Omental fat pad (tissue), 3 donors: ENCODE measurements at regions not wholly inside any gene's neighbourhood (a gene's known extent, or its start where the extent isn't known, plus 50 kb on each side); places are given as distances from the start of the nearest gene placed in this dataset.
"Not testable (repeated sequence)": the region's sequence is repeated elsewhere in the genome, so short reads cannot be mapped to it uniquely, and the experiment has no call there.

Source experiments
- ATAC-seq: fragments of 150-250 bp; one replicate; pipeline ENCODE4 v1.9.1; 2016; ENCODE audit warnings: mild to moderate bottlenecking, moderate library complexity; ENCODE audit not compliant: low FRiP score
- DNase-seq: peaks from one replicate; pipeline ENCODE4 v3.0.0-alpha.2; 2019; ENCODE audit warnings: low spot score
- TF ChIP-seq, protein P1 (sequence below), 3 donors: fragments of 450-650 bp; IDR thresholded peaks; one replicate each; pipeline ENCODE4 v1.5.1; 2016 to 2017; ENCODE audit warnings: antibody characterized with exemption in 3 of 3, mild to moderate bottlenecking in 3 of 3, moderate library complexity in 2 of 3

DNA sequence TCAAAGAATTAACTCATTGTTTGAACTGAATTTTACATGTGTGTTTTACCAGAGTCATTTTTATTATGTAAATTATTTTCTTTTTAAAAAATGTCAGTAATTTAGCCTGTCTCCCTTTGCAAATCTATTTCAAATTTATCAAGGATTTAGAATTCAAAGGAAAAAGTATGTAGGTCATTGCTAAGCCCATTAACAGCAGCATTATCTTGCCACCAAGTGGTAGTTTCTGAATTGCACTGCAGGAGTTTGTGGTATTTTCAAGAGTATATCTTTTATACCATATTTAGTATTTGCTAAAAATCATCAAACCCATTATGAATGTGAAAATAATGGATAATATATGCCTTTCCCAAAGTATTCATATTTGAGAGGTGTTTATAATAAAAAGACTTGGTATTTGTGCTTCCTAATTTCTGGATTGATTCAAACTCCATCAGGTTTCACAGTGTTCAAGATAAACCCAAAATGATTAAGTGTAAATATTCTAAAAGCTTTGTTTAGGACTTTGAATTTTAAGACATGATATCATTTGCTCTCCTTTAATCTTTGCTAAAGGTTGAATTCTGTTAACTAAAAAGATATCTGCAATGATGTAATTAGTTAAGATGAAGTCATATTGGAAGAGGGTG is 711.4 kb downstream of the FSCB start:
- TF ChIP-seq, protein P1, sequence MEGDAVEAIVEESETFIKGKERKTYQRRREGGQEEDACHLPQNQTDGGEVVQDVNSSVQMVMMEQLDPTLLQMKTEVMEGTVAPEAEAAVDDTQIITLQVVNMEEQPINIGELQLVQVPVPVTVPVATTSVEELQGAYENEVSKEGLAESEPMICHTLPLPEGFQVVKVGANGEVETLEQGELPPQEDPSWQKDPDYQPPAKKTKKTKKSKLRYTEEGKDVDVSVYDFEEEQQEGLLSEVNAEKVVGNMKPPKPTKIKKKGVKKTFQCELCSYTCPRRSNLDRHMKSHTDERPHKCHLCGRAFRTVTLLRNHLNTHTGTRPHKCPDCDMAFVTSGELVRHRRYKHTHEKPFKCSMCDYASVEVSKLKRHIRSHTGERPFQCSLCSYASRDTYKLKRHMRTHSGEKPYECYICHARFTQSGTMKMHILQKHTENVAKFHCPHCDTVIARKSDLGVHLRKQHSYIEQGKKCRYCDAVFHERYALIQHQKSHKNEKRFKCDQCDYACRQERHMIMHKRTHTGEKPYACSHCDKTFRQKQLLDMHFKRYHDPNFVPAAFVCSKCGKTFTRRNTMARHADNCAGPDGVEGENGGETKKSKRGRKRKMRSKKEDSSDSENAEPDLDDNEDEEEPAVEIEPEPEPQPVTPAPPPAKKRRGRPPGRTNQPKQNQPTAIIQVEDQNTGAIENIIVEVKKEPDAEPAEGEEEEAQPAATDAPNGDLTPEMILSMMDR (IDR thresholded peaks at IDR 0.05), result no peak
- no peak for ATAC-seq

DNA sequence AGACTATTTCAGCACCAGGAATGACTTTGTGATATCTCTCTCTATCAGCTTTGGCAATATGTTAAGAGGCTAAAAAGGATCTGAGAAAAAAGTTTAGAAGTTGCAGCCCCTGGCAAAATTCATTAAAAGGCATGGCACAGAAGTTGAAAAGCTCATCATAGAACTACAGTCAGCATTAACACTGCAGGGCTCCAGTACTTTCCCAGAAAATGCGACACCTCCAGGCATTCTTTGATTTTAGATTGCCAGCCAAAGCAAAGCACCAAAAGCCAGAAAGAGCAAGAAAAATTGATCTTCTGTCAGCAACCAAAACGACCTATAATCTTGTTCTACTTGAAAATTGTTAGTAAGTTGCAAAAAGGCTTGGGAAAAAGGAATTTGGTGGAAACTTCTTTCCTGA is 713.5 kb downstream of the FSCB start:
- TF ChIP-seq, protein P1 (IDR thresholded peaks at IDR 0.05), result no peak
- DNase-seq (no peak), ATAC-seq (no peak)

More for the DNA sequence above, 711.4 kb downstream of the FSCB start:
- DNase-seq, result no peak

DNA sequence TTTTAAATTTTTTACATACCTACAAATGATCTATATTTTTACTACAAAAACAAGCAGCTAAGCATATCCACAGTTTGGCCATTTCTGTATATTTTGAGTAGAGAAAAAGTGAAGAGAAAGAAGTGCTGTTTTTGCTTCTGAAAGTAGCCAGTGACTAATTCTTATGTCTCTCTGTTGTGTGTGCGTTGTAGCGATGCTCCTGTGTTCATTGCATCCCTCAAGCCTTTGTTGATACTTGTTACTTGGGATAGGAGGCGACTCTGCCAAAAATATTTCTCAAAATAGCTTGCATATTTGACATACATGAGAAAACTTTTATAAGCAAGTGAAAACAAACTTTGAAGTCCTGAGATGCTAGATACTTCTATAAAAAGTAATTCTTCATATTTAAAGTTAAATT is 714.1 kb downstream of the FSCB start:
- ATAC-seq, result no peak
- TF ChIP-seq, protein P1 (IDR thresholded peaks at IDR 0.05), result no peak

DNA sequence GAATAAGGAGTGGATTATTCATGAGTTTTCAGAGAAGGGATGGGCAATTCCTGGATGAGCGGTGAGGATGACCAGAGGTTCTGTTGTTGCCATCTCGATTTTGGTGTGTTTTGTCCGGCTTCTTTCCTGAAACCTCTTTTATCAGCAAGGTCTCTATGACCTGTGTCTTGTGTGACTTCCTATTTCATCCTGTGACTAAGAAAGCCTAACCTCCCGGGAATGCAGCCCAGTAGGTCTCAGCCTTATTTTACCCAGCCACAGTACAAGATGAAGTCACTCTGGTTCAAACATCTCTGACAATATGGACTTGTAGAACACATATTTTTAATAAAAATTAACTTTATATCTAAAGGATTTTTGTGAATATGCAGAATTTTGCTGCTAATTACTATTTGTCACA is 716.4 kb downstream of the FSCB start:
- DNase-seq (no peak), ATAC-seq (no peak)
- TF ChIP-seq, protein P1 (IDR thresholded peaks at IDR 0.05), result no peak

More for the DNA sequence above, 714.1 kb downstream of the FSCB start:
- DNase-seq, result no peak

DNA sequence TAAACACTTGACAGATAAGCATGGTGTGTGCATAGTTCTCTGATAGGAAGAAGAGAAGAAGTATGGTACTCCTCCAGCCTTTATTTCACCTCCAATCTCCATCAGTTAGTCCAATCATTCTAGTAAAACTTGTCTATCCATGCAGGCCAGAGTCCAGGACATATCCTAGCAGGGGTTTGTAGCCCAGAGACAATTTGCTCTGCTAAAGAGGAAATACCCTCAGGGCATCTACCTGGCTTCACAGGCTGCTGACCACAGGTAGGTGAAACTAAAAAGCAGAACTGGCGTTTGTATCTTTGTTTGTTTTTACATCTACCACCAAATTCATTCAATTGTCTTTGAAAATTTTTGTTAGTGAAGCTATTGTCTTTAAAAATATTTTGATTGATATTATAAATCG is 717.6 kb downstream of the FSCB start:
- ATAC-seq (no peak), DNase-seq (no peak)
- TF ChIP-seq, protein P1 (IDR thresholded peaks at IDR 0.05), result no peak

DNA sequence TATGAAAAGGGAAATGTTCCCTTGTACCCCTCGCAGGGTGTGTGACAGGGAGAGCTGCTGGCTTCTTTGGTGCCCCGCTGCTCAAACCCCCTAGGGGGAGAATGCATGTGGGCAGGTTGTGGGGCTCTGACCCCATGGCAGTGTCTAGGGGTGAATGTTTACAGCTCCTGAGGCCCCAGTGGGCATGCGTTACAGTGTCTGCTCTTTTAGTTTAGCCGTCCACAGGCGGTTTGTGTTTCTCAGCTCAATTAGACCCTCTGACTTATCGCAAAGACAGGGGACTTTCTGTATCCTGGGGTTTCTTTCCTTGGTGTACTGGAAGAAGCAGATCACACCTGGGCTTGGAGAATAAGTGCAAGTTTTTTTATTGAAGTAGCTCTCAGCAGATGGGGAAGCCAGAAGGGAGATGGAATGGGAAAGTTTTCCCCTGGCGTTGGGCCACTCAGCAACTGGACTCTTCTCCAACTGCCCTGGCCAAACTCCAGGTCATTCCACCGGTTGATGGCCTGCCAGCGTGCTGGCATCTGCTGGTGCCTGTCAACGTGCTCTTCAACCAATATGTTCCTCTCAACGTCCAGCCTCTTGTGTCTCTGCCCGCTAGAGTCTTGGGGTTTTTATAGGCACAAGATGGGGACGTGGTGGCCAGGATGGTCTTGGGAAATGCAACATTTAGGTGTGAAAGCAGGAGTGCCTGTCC is 720.9 kb downstream of the FSCB start:
- DNase-seq (no peak), ATAC-seq (no peak)
- TF ChIP-seq, protein P1 (IDR thresholded peaks at IDR 0.05), result no peak

DNA sequence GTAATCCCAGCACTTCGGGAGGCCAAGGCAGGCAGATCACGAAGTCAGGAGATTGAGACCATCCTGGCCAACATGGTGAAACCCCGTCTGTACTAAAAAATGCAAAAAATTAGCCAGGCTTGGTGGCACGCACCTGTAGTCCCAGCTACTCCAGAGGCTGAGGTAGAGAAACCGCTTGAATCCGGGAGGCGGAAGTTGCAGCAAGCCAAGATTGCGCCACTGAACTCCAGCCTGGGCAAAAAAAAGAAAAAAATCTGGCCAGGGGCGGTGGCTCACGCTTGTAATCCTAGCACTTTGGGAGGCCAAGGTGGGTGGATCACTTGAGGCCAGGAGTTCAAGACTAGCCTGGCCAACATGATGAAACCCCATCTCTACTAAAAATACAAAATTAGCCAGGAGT is 722.7 kb downstream of the FSCB start:
- ATAC-seq, result not testable (repeated sequence)

More for the DNA sequence above, 722.7 kb downstream of the FSCB start:
- DNase-seq, result not testable (repeated sequence)
